ENCODE measurements at regions not wholly inside any gene's neighbourhood (a gene's known extent, or its start where the extent isn't known, plus 50 kb on each side); places are given as distances from the start of the nearest gene placed in this dataset.

DNA sequence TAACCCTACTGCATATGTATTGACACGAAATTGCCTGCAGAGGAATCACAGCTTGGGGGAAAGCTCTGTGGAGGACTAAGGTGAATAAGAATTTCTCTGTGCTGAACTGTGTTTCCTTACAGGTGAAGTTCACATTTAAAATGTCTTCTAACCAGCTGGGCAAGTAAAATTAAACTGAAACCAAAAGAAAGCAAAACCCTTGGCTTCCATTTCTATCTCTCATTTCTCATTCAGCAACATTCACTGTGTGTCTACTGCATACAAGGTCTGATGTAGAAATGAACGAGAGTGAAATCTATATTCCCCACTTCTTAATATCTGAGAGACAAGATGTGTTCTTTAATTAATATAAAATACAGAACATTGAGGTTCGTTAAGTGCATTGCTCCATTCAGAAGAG, 397.3 kb downstream of the SOX11 start:
- TF ChIP-seq YY1 (IDR thresholded peaks at IDR 0.05; ENCODE audit: insufficient read depth, insufficient read length): no peak
- TF ChIP-seq ZNF274 (IDR thresholded peaks at IDR 0.05; ENCODE audit: low read depth, low read length): no peak

Data from NT2/D1 (cell line).